Tibial nerve (tissue), 4 donors: ENCODE measurements at regions not wholly inside any gene's neighbourhood (a gene's known extent, or its start where the extent isn't known, plus 50 kb on each side); places are given as distances from the start of the nearest gene placed in this dataset.
"Not testable (repeated sequence)": the region's sequence is repeated elsewhere in the genome, so short reads cannot be mapped to it uniquely, and the experiment has no call there.

ENCODE experiments used
- CTCF ChIP-seq, 5 experiments: fragments of 200-600 bp in 3 of 5; fragments of 450-650 bp in 2 of 5; sonication (generic) in 3 of 5; IDR thresholded peaks; one replicate each; pipeline ENCODE4 v1.5.1; 2016 to 2019; ENCODE audit warnings: antibody characterized with exemption in 5 of 5, mild to moderate bottlenecking in 3 of 5, moderate library complexity in 2 of 5
- EP300 ChIP-seq, 2 donors: sonication (generic); formaldehyde crosslinking; IDR thresholded peaks; one replicate each; pipeline ENCODE4 v1.6.1; 2017; ENCODE audit warnings: antibody characterized with exemption in 2 of 2, mild to moderate bottlenecking in 1 of 2
- POLR2A ChIP-seq, 2 donors: fragments of 450-650 bp; IDR thresholded peaks; one replicate each; pipeline ENCODE4 v1.6.1; 2017; ENCODE audit warnings: antibody characterized with exemption in 2 of 2, mild to moderate bottlenecking in 2 of 2, moderate library complexity in 2 of 2

- TF ChIP-seq POLR2A, CTCF, EP300 (IDR thresholded peaks at IDR 0.05): not testable (repeated sequence)
Observed at GRCh38 chr4:49211396-49212194, 225.5 kb downstream of the CWH43 start.
